Mesothelial cell of epicardium (in vitro differentiated cells): ENCODE measurements at regions not wholly inside any gene's neighbourhood (a gene's known extent, or its start where the extent isn't known, plus 50 kb on each side); places are given as distances from the start of the nearest gene placed in this dataset.

Experiments
- DNase-seq, 2 experiments: peaks; one replicate each; pipeline ENCODE4 v3.0.0; 2021; ENCODE audit warnings: low spot score in 2 of 2; ENCODE audit not compliant: unreplicated experiment in 2 of 2
- H3K27ac Mint-ChIP-seq: 2 replicates; pipeline ENCODE4 v1.8.0; 2021; ENCODE audit warnings: mixed read lengths
- H3K27me3 Mint-ChIP-seq: 2 replicates; pipeline ENCODE4 v1.8.0; 2021; ENCODE audit warnings: low read depth, mixed read lengths
- H3K36me3 Mint-ChIP-seq: 2 replicates; pipeline ENCODE4 v1.8.0; 2021; ENCODE audit warnings: mixed read lengths
- H3K4me1 Mint-ChIP-seq: 2 replicates; pipeline ENCODE4 v1.8.0; 2021; ENCODE audit warnings: mixed read lengths
- H3K4me3 Mint-ChIP-seq: 2 replicates; pipeline ENCODE4 v1.8.0; 2021; ENCODE audit warnings: mild to moderate bottlenecking, moderate library complexity, mixed read lengths
- H3K9me3 Mint-ChIP-seq: 2 replicates; pipeline ENCODE4 v1.8.0; 2021; ENCODE audit warnings: mixed read lengths
- CTCF ChIP-seq: fragments of 200-600 bp; sonication (generic); IDR thresholded peaks from one replicate; pipeline ENCODE4 v1.5.0; 2021; ENCODE audit warnings: antibody characterized with exemption; ENCODE audit not compliant: unreplicated experiment

DNA sequence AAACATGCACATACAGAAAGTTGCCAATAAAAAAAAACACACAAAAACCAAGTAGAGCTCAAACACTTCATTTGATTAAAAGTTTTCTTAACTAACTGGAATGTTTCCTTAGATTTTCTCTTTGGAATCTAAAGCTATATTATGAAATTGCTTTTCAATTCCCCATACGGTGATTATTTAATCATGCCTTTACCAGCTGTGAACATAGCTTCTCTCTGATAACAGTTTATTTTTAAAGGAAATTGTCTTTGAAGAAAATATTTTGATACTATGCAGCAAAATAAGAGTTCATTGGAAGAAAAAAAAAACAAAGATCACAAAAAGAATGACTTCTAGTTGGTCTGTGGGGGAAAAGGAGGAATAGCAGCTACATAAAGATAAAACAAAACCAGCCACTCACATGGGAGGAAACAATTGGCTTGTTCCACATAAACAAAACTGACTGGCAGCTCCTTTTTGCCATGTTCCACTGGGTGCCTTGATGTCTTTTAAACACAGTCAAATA is 71.4 kb downstream of the BMP4 start:
- DNase-seq = no peak
- no peak overlapping the region for H3K4me3 Mint-ChIP-seq
- H3K36me3 Mint-ChIP-seq = no peaks in the 10 kb centered on the region
- TF ChIP-seq CTCF = no peak
- H3K27ac Mint-ChIP-seq = peak overlapping the region; percentile 64
- peaks cover 44% of the 10 kb centered on the region for H3K4me1 Mint-ChIP-seq
- no peaks in the 10 kb centered on the region for H3K27me3 Mint-ChIP-seq
- H3K9me3 Mint-ChIP-seq = no peaks in the 10 kb centered on the region

DNA sequence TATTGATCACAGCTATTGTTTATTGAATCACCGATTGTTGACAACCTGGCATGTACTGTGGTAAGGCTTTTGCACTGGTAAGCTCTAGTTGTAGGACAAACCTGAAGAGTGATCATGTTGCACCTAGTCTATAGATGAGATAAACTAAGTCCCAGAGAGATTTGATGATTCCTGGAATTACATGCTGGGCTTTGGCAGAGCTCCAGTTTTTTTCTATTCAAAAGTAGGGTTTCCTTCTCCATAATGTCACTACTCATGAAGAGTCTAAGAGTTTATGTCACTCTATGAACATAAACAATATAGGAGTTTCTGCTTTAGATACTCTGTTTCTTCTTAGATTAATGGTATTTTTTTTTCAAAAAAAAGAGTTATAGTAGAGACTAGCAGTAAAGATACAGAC is 72.0 kb downstream of the BMP4 start:
- Mint-ChIP-seq H3K4me1 (peaks cover 50% of the 10 kb centered on the region), H3K36me3 (no peaks in the 10 kb centered on the region), H3K27me3 (no peaks in the 10 kb centered on the region), H3K27ac (peak overlapping the region; percentile 64), H3K9me3 (no peaks in the 10 kb centered on the region), H3K4me3 (no peak overlapping the region)
- TF ChIP-seq CTCF = no peak
- DNase-seq = no peak

DNA sequence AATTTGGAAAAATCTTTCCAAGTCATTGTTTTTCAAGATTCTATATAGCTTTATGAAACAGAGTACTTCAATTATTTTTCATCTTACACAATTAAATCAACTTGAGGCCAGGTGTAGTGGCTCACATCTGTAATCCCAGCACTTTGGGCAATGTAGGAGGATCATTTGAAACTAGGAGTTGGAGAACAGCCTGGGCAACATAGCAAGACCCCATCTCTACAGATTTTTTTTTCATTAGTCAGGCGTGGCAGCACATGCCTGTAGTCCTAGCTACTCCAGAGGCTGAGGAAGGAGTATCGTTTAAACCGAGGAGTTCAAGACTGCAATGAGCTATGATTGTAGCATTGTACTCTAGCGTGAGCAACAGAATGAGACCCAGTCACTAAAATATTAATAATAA is 72.9 kb downstream of the BMP4 start:
- H3K4me1 Mint-ChIP-seq = peaks cover 57% of the 10 kb centered on the region
- no peak overlapping the region for H3K27ac Mint-ChIP-seq
- DNase-seq = no peak
- no peaks in the 10 kb centered on the region for H3K27me3 Mint-ChIP-seq
- no peaks in the 10 kb centered on the region for H3K9me3 Mint-ChIP-seq
- H3K4me3 Mint-ChIP-seq = no peak overlapping the region
- no peaks in the 10 kb centered on the region for H3K36me3 Mint-ChIP-seq
- TF ChIP-seq CTCF = no peak

DNA sequence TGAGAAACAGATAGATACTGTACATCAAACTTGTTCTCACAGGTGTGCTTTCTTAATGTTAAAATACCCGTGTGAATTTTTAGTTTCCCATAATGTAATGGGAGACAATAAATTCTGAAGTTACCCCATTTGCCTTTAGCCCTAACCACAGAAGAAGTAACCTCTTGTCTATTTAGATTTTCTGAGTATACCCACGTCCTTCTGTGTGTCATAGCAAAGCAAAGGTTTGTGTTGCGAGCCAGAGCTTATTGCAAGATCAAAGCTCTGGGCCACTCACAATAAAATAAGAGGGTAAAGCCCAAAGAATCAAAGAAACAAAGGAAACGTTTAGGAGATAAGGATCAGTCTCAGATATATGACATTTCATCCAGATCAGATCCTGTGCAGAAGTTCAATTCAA is 73.9 kb downstream of the BMP4 start:
- no peaks in the 10 kb centered on the region for H3K36me3 Mint-ChIP-seq
- TF ChIP-seq CTCF = no peak
- no peaks in the 10 kb centered on the region for H3K27me3 Mint-ChIP-seq
- no peak for DNase-seq
- H3K4me1 Mint-ChIP-seq = peaks cover 57% of the 10 kb centered on the region
- no peak overlapping the region for H3K4me3 Mint-ChIP-seq
- H3K27ac Mint-ChIP-seq = peak overlapping the region; percentile 69
- H3K9me3 Mint-ChIP-seq = peaks cover 1% of the 10 kb centered on the region

DNA sequence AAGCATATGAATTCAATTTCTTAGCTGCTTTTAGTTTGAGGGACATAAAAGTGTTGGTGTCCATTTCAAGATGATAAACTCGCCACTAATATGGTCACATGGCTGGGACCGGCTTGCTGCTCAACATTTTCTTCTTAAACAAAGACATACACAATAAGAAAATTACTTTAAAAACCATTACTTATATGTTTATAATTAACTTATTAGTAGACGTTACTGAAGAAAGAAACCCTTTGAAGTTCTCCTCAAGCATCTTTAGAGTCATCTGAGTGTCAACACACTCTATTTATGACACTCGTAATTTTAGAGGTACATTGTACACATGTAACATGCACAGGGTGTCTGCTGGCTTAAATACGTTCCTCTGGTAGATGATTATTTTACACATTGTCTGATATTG is 74.7 kb downstream of the BMP4 start:
- no peak for TF ChIP-seq CTCF
- no peak for DNase-seq
- peak overlapping the region; percentile 83 for H3K27ac Mint-ChIP-seq
- no peaks in the 10 kb centered on the region for H3K27me3 Mint-ChIP-seq
- H3K9me3 Mint-ChIP-seq = peaks cover 7% of the 10 kb centered on the region
- no peaks in the 10 kb centered on the region for H3K36me3 Mint-ChIP-seq
- peak overlapping the region; percentile 13 for H3K4me3 Mint-ChIP-seq
- H3K4me1 Mint-ChIP-seq = peaks cover 57% of the 10 kb centered on the region

DNA sequence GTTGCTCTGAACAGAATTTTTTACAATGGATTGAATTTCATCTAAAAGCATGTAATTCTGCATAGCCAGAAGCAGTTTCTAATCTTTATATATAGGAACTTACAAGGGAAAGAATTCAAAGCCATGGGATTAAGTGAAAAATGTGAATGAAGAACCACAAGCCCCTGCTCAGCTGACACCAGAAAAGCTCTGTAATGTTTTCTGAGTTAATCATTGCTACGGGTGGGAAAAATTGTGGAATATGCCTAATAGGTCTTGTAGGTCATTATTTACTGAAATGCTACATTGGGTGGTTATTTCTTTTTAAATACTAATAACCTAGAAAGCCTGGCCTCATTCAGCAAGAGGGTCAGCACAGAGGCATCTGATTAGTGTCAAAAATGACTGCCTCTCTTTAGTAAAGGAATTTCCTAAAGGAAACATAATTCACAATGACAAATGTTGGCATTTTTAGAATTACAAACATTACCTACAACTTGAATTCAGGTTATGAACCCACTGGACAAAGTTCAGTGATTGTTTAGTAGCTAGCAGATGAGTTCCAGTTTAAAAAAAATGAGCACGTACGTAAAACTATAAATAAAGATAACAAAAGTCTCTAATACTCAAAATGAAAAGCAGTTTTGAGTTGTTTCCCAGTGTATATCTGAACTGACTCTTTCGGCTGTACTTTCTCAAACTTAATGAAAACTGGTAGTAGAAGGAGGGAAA is 75.3 kb downstream of the BMP4 start:
- H3K27me3 Mint-ChIP-seq = no peaks in the 10 kb centered on the region
- H3K4me1 Mint-ChIP-seq = peaks cover 54% of the 10 kb centered on the region
- TF ChIP-seq CTCF = no peak
- peak overlapping the region; percentile 83 for H3K27ac Mint-ChIP-seq
- no peak for DNase-seq
- H3K4me3 Mint-ChIP-seq = peak overlapping the region; percentile 13
- peaks cover 13% of the 10 kb centered on the region for H3K9me3 Mint-ChIP-seq
- peaks cover 5% of the 10 kb centered on the region for H3K36me3 Mint-ChIP-seq
